ENCODE measurements at regions not wholly inside any gene's neighbourhood (a gene's known extent, or its start where the extent isn't known, plus 50 kb on each side); places are given as distances from the start of the nearest gene placed in this dataset.

DNA sequence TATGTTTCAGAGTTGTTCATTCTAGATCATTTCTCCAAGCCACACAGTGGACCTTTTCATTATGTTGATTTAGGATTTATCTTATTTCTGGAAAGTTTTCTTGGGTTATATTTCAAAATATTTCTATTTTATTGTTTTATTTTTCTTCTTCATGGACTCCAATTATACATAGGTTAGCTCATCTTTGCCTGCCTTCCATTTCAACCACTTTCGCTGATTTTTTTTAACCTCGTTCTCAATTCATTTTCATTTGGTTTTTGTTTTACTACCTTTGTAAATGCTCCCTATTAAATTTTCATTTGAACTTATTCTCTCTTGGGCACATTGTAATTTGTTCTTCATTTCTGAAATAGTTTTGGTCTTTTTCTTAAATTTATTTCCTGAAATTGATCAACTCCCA lies 169.0 kb upstream of the PITX1 start:
- DNase-seq (ENCODE audit: low read depth, low spot score) (no peak), FAIRE-seq (no peak)
- Histone ChIP-seq H4K20me1 (ENCODE audit: control insufficient read depth, extremely low read depth, insufficient read depth, low read length) (no peaks in the 10 kb centered on the region), H3K4me1 (ENCODE audit: control insufficient read depth, extremely low read depth, insufficient read depth, low read length) (no peaks in the 10 kb centered on the region), H3K27me3 (ENCODE audit: control insufficient read depth, extremely low read depth, insufficient read depth, low read length) (no peaks in the 10 kb centered on the region), H3K36me3 (ENCODE audit: control insufficient read depth in 2 of 2, extremely low read depth in 1 of 2, insufficient read depth in 2 of 2, low read length in 2 of 2) (no peaks in the 10 kb centered on the region), H3K9me1 (ENCODE audit: control insufficient read depth, extremely low read depth, insufficient read depth, low read length) (no peaks in the 10 kb centered on the region), H3K4me3 (ENCODE audit: control insufficient read depth in 2 of 3, extremely low read depth in 1 of 3, insufficient read depth in 2 of 3, low read depth in 1 of 3, low read length in 3 of 3) (no peak overlapping the region), H3K27ac (ENCODE audit: control insufficient read depth, insufficient read depth, low read length) (no peak overlapping the region), H3K9ac (ENCODE audit: control insufficient read depth, extremely low read depth, insufficient read depth, low read length) (no peak overlapping the region), H3K4me2 (ENCODE audit: control insufficient read depth, extremely low read depth, insufficient read depth, low read depth, low read length) (no peak overlapping the region), H3K79me2 (ENCODE audit: control insufficient read depth, insufficient read depth, low read length) (no peaks in the 10 kb centered on the region), H3K9me3 (ENCODE audit: control insufficient read depth, low read depth, low read length) (no peaks in the 10 kb centered on the region), H2AFZ (ENCODE audit: control insufficient read depth, low read length) (no peak overlapping the region)
- TF ChIP-seq EZH2 (IDR thresholded peaks at IDR 0.05; ENCODE audit: low read length), result no peak
- dilution Hi-C loops (cut with MboI; ENCODE audit: extremely low pct_ligation_motif_present, low sequenced_read_pairs), result no loop called here

DNA sequence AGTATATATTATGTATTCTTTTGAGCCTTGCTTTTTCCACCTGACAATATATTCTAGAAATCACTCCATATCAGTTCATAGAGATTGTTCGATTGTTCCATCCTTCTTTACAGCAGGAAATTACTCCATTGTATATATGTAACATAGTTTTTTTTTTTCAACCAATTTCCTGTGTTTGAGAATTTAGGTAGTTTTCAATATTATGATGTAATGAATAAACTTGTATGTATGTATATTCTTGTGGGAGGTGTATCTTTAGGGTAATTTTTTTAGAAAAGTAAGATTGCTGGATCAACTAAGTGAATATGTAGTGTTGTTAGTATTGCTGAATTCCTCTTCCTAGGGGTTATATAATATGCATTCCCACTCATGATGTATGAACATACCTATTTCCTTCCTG lies 165.9 kb upstream of the PITX1 start:
- Histone ChIP-seq H4K20me1 (ENCODE audit: control insufficient read depth, extremely low read depth, insufficient read depth, low read length) (no peaks in the 10 kb centered on the region), H3K9me3 (ENCODE audit: control insufficient read depth, low read depth, low read length) (no peaks in the 10 kb centered on the region), H2AFZ (ENCODE audit: control insufficient read depth, low read length) (no peak overlapping the region), H3K36me3 (ENCODE audit: control insufficient read depth in 2 of 2, extremely low read depth in 1 of 2, insufficient read depth in 2 of 2, low read length in 2 of 2) (no peaks in the 10 kb centered on the region), H3K9ac (ENCODE audit: control insufficient read depth, extremely low read depth, insufficient read depth, low read length) (no peak overlapping the region), H3K4me2 (ENCODE audit: control insufficient read depth, extremely low read depth, insufficient read depth, low read depth, low read length) (no peak overlapping the region), H3K4me3 (ENCODE audit: control insufficient read depth in 2 of 3, extremely low read depth in 1 of 3, insufficient read depth in 2 of 3, low read depth in 1 of 3, low read length in 3 of 3) (no peak overlapping the region), H3K27me3 (ENCODE audit: control insufficient read depth, extremely low read depth, insufficient read depth, low read length) (no peaks in the 10 kb centered on the region), H3K79me2 (ENCODE audit: control insufficient read depth, insufficient read depth, low read length) (no peaks in the 10 kb centered on the region), H3K4me1 (ENCODE audit: control insufficient read depth, extremely low read depth, insufficient read depth, low read length) (no peaks in the 10 kb centered on the region), H3K27ac (ENCODE audit: control insufficient read depth, insufficient read depth, low read length) (no peak overlapping the region), H3K9me1 (ENCODE audit: control insufficient read depth, extremely low read depth, insufficient read depth, low read length) (no peaks in the 10 kb centered on the region)
- DNase-seq (ENCODE audit: low read depth, low spot score) (no peak), FAIRE-seq (no peak)
- TF ChIP-seq EZH2 (IDR thresholded peaks at IDR 0.05; ENCODE audit: low read length), result no peak
- TF ChIP-seq, protein P1, sequence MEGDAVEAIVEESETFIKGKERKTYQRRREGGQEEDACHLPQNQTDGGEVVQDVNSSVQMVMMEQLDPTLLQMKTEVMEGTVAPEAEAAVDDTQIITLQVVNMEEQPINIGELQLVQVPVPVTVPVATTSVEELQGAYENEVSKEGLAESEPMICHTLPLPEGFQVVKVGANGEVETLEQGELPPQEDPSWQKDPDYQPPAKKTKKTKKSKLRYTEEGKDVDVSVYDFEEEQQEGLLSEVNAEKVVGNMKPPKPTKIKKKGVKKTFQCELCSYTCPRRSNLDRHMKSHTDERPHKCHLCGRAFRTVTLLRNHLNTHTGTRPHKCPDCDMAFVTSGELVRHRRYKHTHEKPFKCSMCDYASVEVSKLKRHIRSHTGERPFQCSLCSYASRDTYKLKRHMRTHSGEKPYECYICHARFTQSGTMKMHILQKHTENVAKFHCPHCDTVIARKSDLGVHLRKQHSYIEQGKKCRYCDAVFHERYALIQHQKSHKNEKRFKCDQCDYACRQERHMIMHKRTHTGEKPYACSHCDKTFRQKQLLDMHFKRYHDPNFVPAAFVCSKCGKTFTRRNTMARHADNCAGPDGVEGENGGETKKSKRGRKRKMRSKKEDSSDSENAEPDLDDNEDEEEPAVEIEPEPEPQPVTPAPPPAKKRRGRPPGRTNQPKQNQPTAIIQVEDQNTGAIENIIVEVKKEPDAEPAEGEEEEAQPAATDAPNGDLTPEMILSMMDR (optimal IDR thresholded peaks at IDR 0.05 in 1 of 3, IDR thresholded peaks at IDR 0.05 in 1 of 3, conservative IDR thresholded peaks at IDR 0.05 in 1 of 3; ENCODE audit: extremely low read depth in 1 of 3, insufficient read depth in 2 of 3, low read length in 3 of 3), result no peak
- dilution Hi-C loops (cut with MboI; ENCODE audit: extremely low pct_ligation_motif_present, low sequenced_read_pairs), result no loop called here

DNA sequence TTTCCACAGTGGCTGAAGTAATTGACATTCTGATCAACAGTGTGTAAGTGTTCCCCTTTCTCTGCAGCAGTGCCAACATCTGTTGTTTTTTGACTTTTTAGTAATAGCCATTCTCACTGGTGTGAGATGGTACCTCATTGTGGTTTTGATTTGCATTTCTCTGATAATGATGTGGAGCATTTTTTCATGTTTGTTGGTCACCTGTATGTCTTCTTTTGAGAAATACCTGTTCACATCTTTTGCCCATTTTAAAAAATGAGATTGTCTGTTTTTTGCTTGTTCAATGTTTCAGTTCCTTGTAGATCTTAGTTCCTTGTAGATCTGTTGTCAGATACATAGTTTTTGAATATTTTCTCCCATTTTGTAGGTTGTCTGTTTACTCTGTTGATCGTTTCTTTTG lies 162.5 kb upstream of the PITX1 start:
- no peaks in the 10 kb centered on the region for H3K79me2 ChIP-seq (ENCODE audit: control insufficient read depth, insufficient read depth, low read length)
- no peak overlapping the region for H3K4me3 ChIP-seq (ENCODE audit: control insufficient read depth in 2 of 3, extremely low read depth in 1 of 3, insufficient read depth in 2 of 3, low read depth in 1 of 3, low read length in 3 of 3)
- H3K27ac ChIP-seq (ENCODE audit: control insufficient read depth, insufficient read depth, low read length), result no peak overlapping the region
- H3K27me3 ChIP-seq (ENCODE audit: control insufficient read depth, extremely low read depth, insufficient read depth, low read length), result peaks cover 17% of the 10 kb centered on the region
- no peak overlapping the region for H3K4me2 ChIP-seq (ENCODE audit: control insufficient read depth, extremely low read depth, insufficient read depth, low read depth, low read length)
- dilution Hi-C loops (cut with MboI; ENCODE audit: extremely low pct_ligation_motif_present, low sequenced_read_pairs), result no loop called here
- H3K9me1 ChIP-seq (ENCODE audit: control insufficient read depth, extremely low read depth, insufficient read depth, low read length), result no peaks in the 10 kb centered on the region
- H4K20me1 ChIP-seq (ENCODE audit: control insufficient read depth, extremely low read depth, insufficient read depth, low read length), result no peaks in the 10 kb centered on the region
- FAIRE-seq, result no peak
- DNase-seq (ENCODE audit: low read depth, low spot score), result no peak
- no peaks in the 10 kb centered on the region for H3K36me3 ChIP-seq (ENCODE audit: control insufficient read depth in 2 of 2, extremely low read depth in 1 of 2, insufficient read depth in 2 of 2, low read length in 2 of 2)
- no peaks in the 10 kb centered on the region for H3K9me3 ChIP-seq (ENCODE audit: control insufficient read depth, low read depth, low read length)
- no peak overlapping the region for H3K9ac ChIP-seq (ENCODE audit: control insufficient read depth, extremely low read depth, insufficient read depth, low read length)
- TF ChIP-seq, protein P1 (optimal IDR thresholded peaks at IDR 0.05 in 1 of 3, IDR thresholded peaks at IDR 0.05 in 1 of 3, conservative IDR thresholded peaks at IDR 0.05 in 1 of 3; ENCODE audit: extremely low read depth in 1 of 3, insufficient read depth in 2 of 3, low read length in 3 of 3), result no peak
- TF ChIP-seq EZH2 (IDR thresholded peaks at IDR 0.05; ENCODE audit: low read length), result no peak
- no peaks in the 10 kb centered on the region for H3K4me1 ChIP-seq (ENCODE audit: control insufficient read depth, extremely low read depth, insufficient read depth, low read length)
- no peak overlapping the region for H2AFZ ChIP-seq (ENCODE audit: control insufficient read depth, low read length)
